ENCODE measurements at regions not wholly inside any gene's neighbourhood (a gene's known extent, or its start where the extent isn't known, plus 50 kb on each side); places are given as distances from the start of the nearest gene placed in this dataset.

DNA sequence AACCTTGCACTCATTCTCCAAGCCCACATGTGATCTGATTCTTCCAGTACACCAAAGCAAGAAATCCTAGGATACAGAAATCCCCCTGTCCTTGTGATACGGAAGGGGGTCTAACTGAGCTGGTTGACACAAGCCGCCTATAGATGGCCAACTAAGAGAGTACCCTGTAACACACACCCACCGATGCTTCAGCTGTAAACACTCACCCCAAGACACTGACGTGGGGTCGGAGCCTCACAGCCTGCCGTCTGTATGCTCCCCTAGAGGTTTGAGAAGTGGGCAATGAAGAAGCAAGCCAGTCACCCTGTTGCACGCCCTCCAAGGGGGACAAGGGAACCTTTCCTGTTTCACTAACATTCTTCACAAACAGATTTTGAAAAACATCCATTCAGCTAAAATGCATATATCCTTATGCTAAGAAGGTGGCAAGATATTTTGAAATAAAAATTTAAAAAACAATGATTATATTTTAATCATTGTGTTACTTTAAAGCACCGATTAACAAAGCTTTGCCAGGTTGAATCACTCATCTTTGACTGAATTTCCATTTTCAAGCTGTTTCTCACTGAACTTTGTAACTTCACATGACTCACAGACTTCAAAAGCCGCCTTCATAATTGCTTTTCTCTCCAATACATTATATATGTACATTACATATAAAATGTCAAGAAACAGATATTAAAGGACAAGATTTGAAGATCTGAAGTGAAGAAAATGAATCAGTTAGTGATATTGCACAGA is 329.3 kb downstream of the ARL4A start:
- TF ChIP-seq, protein P1, sequence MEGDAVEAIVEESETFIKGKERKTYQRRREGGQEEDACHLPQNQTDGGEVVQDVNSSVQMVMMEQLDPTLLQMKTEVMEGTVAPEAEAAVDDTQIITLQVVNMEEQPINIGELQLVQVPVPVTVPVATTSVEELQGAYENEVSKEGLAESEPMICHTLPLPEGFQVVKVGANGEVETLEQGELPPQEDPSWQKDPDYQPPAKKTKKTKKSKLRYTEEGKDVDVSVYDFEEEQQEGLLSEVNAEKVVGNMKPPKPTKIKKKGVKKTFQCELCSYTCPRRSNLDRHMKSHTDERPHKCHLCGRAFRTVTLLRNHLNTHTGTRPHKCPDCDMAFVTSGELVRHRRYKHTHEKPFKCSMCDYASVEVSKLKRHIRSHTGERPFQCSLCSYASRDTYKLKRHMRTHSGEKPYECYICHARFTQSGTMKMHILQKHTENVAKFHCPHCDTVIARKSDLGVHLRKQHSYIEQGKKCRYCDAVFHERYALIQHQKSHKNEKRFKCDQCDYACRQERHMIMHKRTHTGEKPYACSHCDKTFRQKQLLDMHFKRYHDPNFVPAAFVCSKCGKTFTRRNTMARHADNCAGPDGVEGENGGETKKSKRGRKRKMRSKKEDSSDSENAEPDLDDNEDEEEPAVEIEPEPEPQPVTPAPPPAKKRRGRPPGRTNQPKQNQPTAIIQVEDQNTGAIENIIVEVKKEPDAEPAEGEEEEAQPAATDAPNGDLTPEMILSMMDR (IDR thresholded peaks at IDR 0.05), result no peak
- no peak for TF ChIP-seq POLR2A (IDR thresholded peaks at IDR 0.05)
